Liver (tissue), 8 donors: ENCODE measurements at regions not wholly inside any gene's neighbourhood (a gene's known extent, or its start where the extent isn't known, plus 50 kb on each side); places are given as distances from the start of the nearest gene placed in this dataset.

Experiments
- DNase-seq: peaks from one replicate; pipeline ENCODE4 v3.0.0-alpha.2; 2017; ENCODE audit warnings: low spot score
- H3K27ac ChIP-seq, 2 donors: one replicate each; pipeline ENCODE4 v1.7.0; 2013; ENCODE audit warnings: inconsistent platforms in 2 of 2, low read length in 2 of 2, control low read depth in 1 of 2, low read depth in 1 of 2, mild to moderate bottlenecking in 1 of 2
- H3K27me3 ChIP-seq, 4 donors: one replicate each; pipeline versions ENCODE4 v1.6.1 to v1.7.0; 2013; ENCODE audit warnings: low read length in 3 of 4, inconsistent platforms in 1 of 4, mild to moderate bottlenecking in 1 of 4, moderate library complexity in 1 of 4; ENCODE audit not compliant: control insufficient read depth in 4 of 4, insufficient read depth in 4 of 4
- H3K36me3 ChIP-seq, 4 donors: one replicate each; pipeline versions ENCODE4 v1.6.1 to v1.7.0; 2013; ENCODE audit warnings: low read length in 3 of 4, mild to moderate bottlenecking in 3 of 4, low read depth in 1 of 4, moderate library complexity in 1 of 4; ENCODE audit not compliant: control insufficient read depth in 4 of 4, insufficient read depth in 3 of 4
- H3K4me1 ChIP-seq, 4 donors: one replicate each; pipeline versions ENCODE4 v1.6.1 to v1.7.0; 2013; ENCODE audit warnings: low read length in 3 of 4, mild to moderate bottlenecking in 3 of 4, moderate library complexity in 1 of 4; ENCODE audit not compliant: control insufficient read depth in 4 of 4, insufficient read depth in 4 of 4
- H3K4me3 ChIP-seq, 3 donors: one replicate each; pipeline versions ENCODE4 v1.6.1 to v1.7.0; 2013; ENCODE audit warnings: low read length in 3 of 3, control low read depth in 1 of 3, low read depth in 1 of 3, mild to moderate bottlenecking in 1 of 3
- H3K9ac ChIP-seq, 2 donors: one replicate each; pipeline ENCODE4 v1.7.0; 2013; ENCODE audit warnings: low read length in 2 of 2, mild to moderate bottlenecking in 2 of 2, moderate library complexity in 2 of 2, control low read depth in 1 of 2, low read depth in 1 of 2
- H3K9me3 ChIP-seq, 4 donors: one replicate each; pipeline versions ENCODE4 v1.6.1 to v1.7.0; 2013; ENCODE audit warnings: low read length in 3 of 4; ENCODE audit not compliant: control insufficient read depth in 4 of 4
- ATF3 ChIP-seq: IDR thresholded peaks from 2 replicates; pipeline ENCODE4 v1.6.1; 2016; ENCODE audit warnings: antibody characterized with exemption
- CTCF ChIP-seq: fragments of 150-350 bp; IDR thresholded peaks from 2 replicates; pipeline ENCODE4 v1.5.1; 2017; ENCODE audit warnings: improper control_type of control experiment, low read depth, low read length; ENCODE audit not compliant: missing input control
- EGR1 ChIP-seq, 2 donors: IDR thresholded peaks; 2 replicates each; pipeline ENCODE4 v1.6.1; 2016 to 2018; ENCODE audit warnings: antibody characterized with exemption in 2 of 2, low read depth in 2 of 2
- FOXA1 ChIP-seq: IDR thresholded peaks from 2 replicates; pipeline ENCODE4 v1.6.1; 2016; ENCODE audit warnings: antibody characterized with exemption
- FOXA2 ChIP-seq: IDR thresholded peaks from 2 replicates; pipeline ENCODE4 v1.6.1; 2016; ENCODE audit warnings: antibody characterized with exemption
- GABPA ChIP-seq, 2 donors: IDR thresholded peaks in 1 of 2; conservative IDR thresholded peaks in 1 of 2; 2 replicates each; pipeline ENCODE4 v1.6.1; 2016; ENCODE audit warnings: antibody characterized with exemption in 2 of 2, mild to moderate bottlenecking in 1 of 2, moderate library complexity in 1 of 2
- HNF4A ChIP-seq, 2 donors: conservative IDR thresholded peaks; 2 replicates each; pipeline ENCODE4 v1.6.1; 2016; ENCODE audit warnings: antibody characterized with exemption in 2 of 2, mild to moderate bottlenecking in 2 of 2
- HNF4G ChIP-seq: IDR thresholded peaks from 2 replicates; pipeline ENCODE4 v1.6.1; 2016; ENCODE audit warnings: antibody characterized with exemption
- JUND ChIP-seq, 2 donors: IDR thresholded peaks; 2 replicates each; pipeline ENCODE4 v1.6.1; 2016; ENCODE audit warnings: antibody characterized with exemption in 2 of 2
- MAX ChIP-seq: IDR thresholded peaks from 2 replicates; pipeline ENCODE4 v1.6.1; 2016; ENCODE audit warnings: antibody characterized with exemption
- NR2F2 ChIP-seq: IDR thresholded peaks from 2 replicates; pipeline ENCODE4 v1.6.1; 2016; ENCODE audit warnings: antibody characterized with exemption
- RAD21 ChIP-seq, 2 donors: IDR thresholded peaks; 2 replicates each; pipeline ENCODE4 v1.6.1; 2016; ENCODE audit warnings: antibody characterized with exemption in 2 of 2, mild to moderate bottlenecking in 2 of 2
- REST ChIP-seq: IDR thresholded peaks from 2 replicates; pipeline ENCODE4 v1.6.1; 2016; ENCODE audit warnings: antibody characterized with exemption, mild to moderate bottlenecking
- RXRA ChIP-seq, 2 donors: IDR thresholded peaks; 2 replicates each; pipeline ENCODE4 v1.6.1; 2017 to 2018; ENCODE audit warnings: antibody characterized with exemption in 2 of 2, mild to moderate bottlenecking in 1 of 2
- SP1 ChIP-seq: IDR thresholded peaks from 2 replicates; pipeline ENCODE4 v1.6.1; 2018; ENCODE audit warnings: antibody characterized with exemption, mild to moderate bottlenecking
- TAF1 ChIP-seq: conservative IDR thresholded peaks from 2 replicates; pipeline ENCODE4 v1.6.1; 2016; ENCODE audit warnings: antibody characterized with exemption, mild to moderate bottlenecking
- YY1 ChIP-seq: IDR thresholded peaks from 2 replicates; pipeline ENCODE4 v1.6.1; 2016; ENCODE audit warnings: antibody characterized with exemption, mild to moderate bottlenecking
- ZBTB33 ChIP-seq: IDR thresholded peaks from 2 replicates; pipeline ENCODE4 v1.6.1; 2016; ENCODE audit warnings: antibody characterized with exemption
- WGBS: extraction: QIAGEN DNeasy Blood & Tissue Kit; methylation state at CpG from one replicate; pipeline ENCODE4 v1.1.7; 2013; 5-methylcytosine and 5-hydroxymethylcytosine counted together
- donor health status: healthy.
- donor health status: healthy.
- donor health status: healthy.
- donor health status: healthy.
- donor health status: healthy.

GRCh38 chrX:1062351-1062750 lies 150.1 kb downstream of the CRLF2 start:
- H3K9me3 ChIP-seq = peaks cover 0 to 14% (median 10%) of the 10 kb centered on the region in 4 donors
- H3K4me1 ChIP-seq = no peaks in the 10 kb centered on the region
- TF ChIP-seq ATF3 = no peak
- TF ChIP-seq HNF4G = no peak
- TF ChIP-seq FOXA2 = no peak
- no peak for TF ChIP-seq NR2F2
- TF ChIP-seq FOXA1 = no peak
- no peak for TF ChIP-seq MAX
- no peak for TF ChIP-seq EGR1 (IDR thresholded peaks at IDR 0.05; ENCODE audit: low read depth in 2 of 2)
- no peak for TF ChIP-seq ZBTB33
- TF ChIP-seq REST = no peak
- TF ChIP-seq GABPA (IDR thresholded peaks at IDR 0.05 in 1 of 2, conservative IDR thresholded peaks at IDR 0.05 in 1 of 2) = no peak
- TF ChIP-seq TAF1 = no peak
- no peak for TF ChIP-seq HNF4A (conservative IDR thresholded peaks at IDR 0.05)
- TF ChIP-seq RXRA (IDR thresholded peaks at IDR 0.05) = no peak
- TF ChIP-seq YY1 = no peak
- TF ChIP-seq CTCF = no peak
- no peak for TF ChIP-seq JUND (IDR thresholded peaks at IDR 0.05)
- no peak for TF ChIP-seq SP1
- no peak for TF ChIP-seq RAD21 (IDR thresholded peaks at IDR 0.05)
- H3K36me3 ChIP-seq = no peaks in the 10 kb centered on the region
- WGBS = 63% methylated on average over 8 of the region's 8 CpGs
- no peak overlapping the region for H3K4me3 ChIP-seq
- no peak overlapping the region for H3K9ac ChIP-seq
- H3K27me3 ChIP-seq = peaks cover 0 to 3% (median 0%) of the 10 kb centered on the region in 4 donors
- no peak for DNase-seq
- no peak overlapping the region for H3K27ac ChIP-seq

- no peaks in the 10 kb centered on the region for H3K4me1 ChIP-seq
- 82% methylated on average over 7 of the region's 7 CpGs for WGBS
- H3K27ac ChIP-seq = no peak overlapping the region
- H3K9me3 ChIP-seq = peaks cover 0 to 14% (median 10%) of the 10 kb centered on the region in 4 donors
- H3K9ac ChIP-seq = no peak overlapping the region
- H3K27me3 ChIP-seq = peaks cover 0 to 3% (median 0%) of the 10 kb centered on the region in 4 donors
- H3K4me3 ChIP-seq = no peak overlapping the region
- H3K36me3 ChIP-seq = no peaks in the 10 kb centered on the region
- TF ChIP-seq REST (no peak), MAX (no peak)
- no peak for DNase-seq
These were observed 151.9 kb downstream of the CRLF2 start for GRCh38 chrX:1060562-1060960.
